ENCODE measurements at regions not wholly inside any gene's neighbourhood (a gene's known extent, or its start where the extent isn't known, plus 50 kb on each side); places are given as distances from the start of the nearest gene placed in this dataset.
"Not testable (repeated sequence)": the region's sequence is repeated elsewhere in the genome, so short reads cannot be mapped to it uniquely, and the experiment has no call there.

- DNase-seq (ENCODE audit: low read depth, low spot score) = no peak
Observed at GRCh38 chr1:79895573-79895972, 889.0 kb upstream of the ADGRL4 start.

- DNase-seq (ENCODE audit: low read depth, low spot score) = not testable (repeated sequence)
Observed at GRCh38 chr1:79894129-79894528, 887.6 kb upstream of the ADGRL4 start.

GRCh38 chr1:79887059-79887458 is 880.5 kb upstream of the ADGRL4 start:
- DNase-seq (ENCODE audit: low read depth, low spot score) = no peak

GRCh38 chr1:79885101-79885500 is 878.6 kb upstream of the ADGRL4 start:
- no peak for DNase-seq (ENCODE audit: low read depth, low spot score)

GRCh38 chr1:79877086-79877485 is 870.6 kb upstream of the ADGRL4 start:
- DNase-seq (ENCODE audit: low read depth, low spot score) = no peak

- no peak for DNase-seq (ENCODE audit: low read depth, low spot score)
Observed at GRCh38 chr1:79875187-79875586, 868.7 kb upstream of the ADGRL4 start.

- DNase-seq (ENCODE audit: low read depth, low spot score) = no peak
Observed at GRCh38 chr1:79874289-79874688, 867.8 kb upstream of the ADGRL4 start.

- DNase-seq (ENCODE audit: low read depth, low spot score) = no peak
Observed at GRCh38 chr1:79859212-79859948, 852.9 kb upstream of the ADGRL4 start.

GRCh38 chr1:79852004-79852403 is 845.5 kb upstream of the ADGRL4 start:
- no peak for DNase-seq (ENCODE audit: low read depth, low spot score)

GRCh38 chr1:79849388-79849787 is 842.9 kb upstream of the ADGRL4 start:
- no peak for DNase-seq (ENCODE audit: low read depth, low spot score)

GRCh38 chr1:79848316-79848715 is 841.8 kb upstream of the ADGRL4 start:
- no peak for DNase-seq (ENCODE audit: low read depth, low spot score)

GRCh38 chr1:79847700-79848099 is 841.2 kb upstream of the ADGRL4 start:
- DNase-seq (ENCODE audit: low read depth, low spot score) = no peak

GRCh38 chr1:79845936-79846335 is 839.4 kb upstream of the ADGRL4 start:
- no peak for DNase-seq (ENCODE audit: low read depth, low spot score)

GRCh38 chr1:79842811-79843210 is 836.3 kb upstream of the ADGRL4 start:
- no peak for DNase-seq (ENCODE audit: low read depth, low spot score)

- DNase-seq (ENCODE audit: low read depth, low spot score) = no peak
Observed at GRCh38 chr1:79839882-79840281, 833.4 kb upstream of the ADGRL4 start.

- no peak for DNase-seq (ENCODE audit: low read depth, low spot score)
Observed at GRCh38 chr1:79827446-79827845, 820.9 kb upstream of the ADGRL4 start.

GRCh38 chr1:79825551-79825950 is 819.0 kb upstream of the ADGRL4 start:
- no peak for DNase-seq (ENCODE audit: low read depth, low spot score)

GRCh38 chr1:79822053-79822452 is 815.5 kb upstream of the ADGRL4 start:
- no peak for DNase-seq (ENCODE audit: low read depth, low spot score)

GRCh38 chr1:79819140-79819539 is 812.6 kb upstream of the ADGRL4 start:
- DNase-seq (ENCODE audit: low read depth, low spot score) = no peak

GRCh38 chr1:79817031-79817560 is 810.6 kb upstream of the ADGRL4 start:
- DNase-seq (ENCODE audit: low read depth, low spot score) = no peak

- DNase-seq (ENCODE audit: low read depth, low spot score) = no peak
Observed at GRCh38 chr1:79815115-79815514, 808.6 kb upstream of the ADGRL4 start.

GRCh38 chr1:79811173-79811572 is 804.6 kb upstream of the ADGRL4 start:
- no peak for DNase-seq (ENCODE audit: low read depth, low spot score)

GRCh38 chr1:79808816-79809475 is 802.4 kb upstream of the ADGRL4 start:
- DNase-seq (ENCODE audit: low read depth, low spot score) = no peak
